NCI-H2107 treated with DMSO at 0.1 percent for 48 hours (cell line): ENCODE measurements at regions not wholly inside any gene's neighbourhood (a gene's known extent, or its start where the extent isn't known, plus 50 kb on each side); places are given as distances from the start of the nearest gene placed in this dataset.
"Not testable (repeated sequence)": the region's sequence is repeated elsewhere in the genome, so short reads cannot be mapped to it uniquely, and the experiment has no call there.

Source experiments
- DNase-seq: peaks from one replicate; lab custom pipeline; 2025; ENCODE audit not compliant: unreplicated experiment; lab: John Stamatoyannopoulos, UW

DNA sequence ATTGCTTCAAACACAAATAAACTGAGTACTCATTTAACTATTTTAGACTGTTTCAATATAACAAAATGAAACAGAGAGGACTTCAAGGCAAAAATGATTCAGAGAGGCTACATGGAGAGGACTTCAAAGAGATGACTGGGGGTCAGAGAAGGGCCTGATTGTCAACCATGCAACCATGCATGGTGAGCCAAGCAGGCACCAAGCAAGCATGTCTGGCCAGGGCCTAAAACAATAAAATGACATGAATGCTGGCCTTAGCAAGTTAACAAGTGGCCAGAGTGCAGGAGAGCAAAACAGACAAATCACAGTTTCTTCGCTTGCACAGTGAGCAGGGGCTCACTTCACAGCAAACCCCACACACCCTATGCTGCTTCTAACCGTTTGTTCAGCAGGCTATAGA lies 356.5 kb upstream of the MTPN start:
- DNase-seq, result no peak

GRCh38 chr7:136326045-136326609 lies 349.0 kb upstream of the MTPN start:
- no peak for DNase-seq

DNA sequence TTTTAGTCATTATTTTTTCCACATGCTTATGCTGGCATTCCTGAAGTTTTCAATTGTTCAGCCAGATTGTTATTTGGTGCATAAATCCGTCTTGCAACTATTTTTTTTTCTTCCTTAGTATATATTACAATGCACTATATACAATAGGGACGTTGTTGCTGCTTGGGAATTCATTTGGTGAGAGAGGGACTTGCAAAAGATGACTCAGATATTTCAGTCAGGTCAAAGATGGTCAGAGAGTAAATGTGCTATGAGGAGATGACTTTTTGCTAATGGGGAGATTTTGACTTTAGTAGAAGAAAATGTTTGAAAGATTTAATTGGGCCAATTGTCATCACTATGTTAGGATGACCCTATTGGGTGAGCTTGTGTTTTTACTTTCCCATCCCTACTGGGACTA lies 348.4 kb upstream of the MTPN start:
- DNase-seq, result no peak

- no peak for DNase-seq
Observed at GRCh38 chr7:136325027-136325426, 347.9 kb upstream of the MTPN start.

DNA sequence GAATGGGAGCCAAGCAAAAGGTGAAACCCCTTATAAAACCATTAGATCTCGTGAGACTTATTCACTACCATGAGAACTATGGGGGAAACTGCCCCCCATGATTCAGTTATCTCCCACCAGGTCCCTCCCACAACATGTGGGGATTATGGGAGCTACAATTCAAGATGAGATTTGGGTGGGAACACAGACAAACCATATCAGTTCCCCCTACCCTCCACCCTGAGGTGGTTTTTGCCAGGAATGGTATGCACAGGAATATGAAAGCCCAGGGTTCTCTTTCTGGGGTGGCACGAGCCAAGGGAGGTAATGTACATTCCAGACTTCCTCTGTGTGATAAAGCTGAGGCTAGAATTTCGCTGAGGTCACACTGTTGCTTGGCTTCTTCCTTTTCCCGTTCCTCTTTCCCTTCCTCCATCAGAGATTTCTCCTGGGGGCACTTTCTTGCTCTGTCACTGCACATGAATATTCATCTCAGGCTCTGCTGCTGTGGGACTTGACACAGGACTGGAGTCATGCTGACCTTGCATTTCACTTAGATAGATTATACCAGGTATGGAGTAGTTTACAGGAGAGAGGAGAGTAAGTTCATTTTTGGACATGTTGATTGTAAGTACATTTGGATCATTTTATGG lies 347.0 kb upstream of the MTPN start:
- no peak for DNase-seq

GRCh38 chr7:136312592-136312991 lies 335.4 kb upstream of the MTPN start:
- no peak for DNase-seq

DNA sequence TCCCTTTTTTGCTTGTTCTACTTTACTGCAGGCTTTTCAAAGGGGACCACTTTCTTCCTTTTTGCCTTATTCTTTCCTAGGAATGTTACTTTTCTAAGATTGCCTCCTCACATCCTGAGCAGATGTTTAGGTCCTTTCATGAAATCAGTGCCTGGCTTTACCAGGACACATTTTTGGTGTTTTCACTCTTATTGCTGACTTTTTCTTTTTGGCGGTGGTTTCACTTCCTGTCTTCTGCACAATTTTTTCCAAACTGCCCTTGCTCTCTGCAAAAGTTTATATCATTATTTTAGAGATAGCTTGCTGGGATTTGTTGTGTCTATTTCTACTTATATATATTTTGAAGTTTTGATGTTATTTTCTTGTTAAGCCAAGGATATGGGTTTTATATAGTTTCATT lies 332.2 kb upstream of the MTPN start:
- DNase-seq, result no peak

DNA sequence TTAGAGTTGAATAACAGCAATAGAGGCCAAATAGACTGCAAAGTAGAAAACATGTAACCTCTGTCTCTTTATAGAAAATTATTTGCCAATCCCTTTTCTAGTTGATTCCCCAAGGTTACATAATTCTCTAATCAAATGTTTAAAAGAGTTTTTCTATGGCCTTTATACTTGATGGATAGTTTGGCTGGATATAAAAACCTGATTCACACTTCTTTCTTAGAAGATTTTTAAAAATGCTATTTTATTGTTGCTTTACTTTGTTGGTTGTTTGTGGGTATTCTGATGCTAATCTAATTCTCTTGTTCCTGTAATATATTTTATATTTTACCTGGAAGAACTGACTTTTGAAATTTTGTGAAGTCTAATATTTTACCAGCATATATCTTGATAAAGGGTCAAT lies 331.1 kb upstream of the MTPN start:
- no peak for DNase-seq

GRCh38 chr7:136303162-136303561 lies 326.0 kb upstream of the MTPN start:
- DNase-seq, result no peak

DNA sequence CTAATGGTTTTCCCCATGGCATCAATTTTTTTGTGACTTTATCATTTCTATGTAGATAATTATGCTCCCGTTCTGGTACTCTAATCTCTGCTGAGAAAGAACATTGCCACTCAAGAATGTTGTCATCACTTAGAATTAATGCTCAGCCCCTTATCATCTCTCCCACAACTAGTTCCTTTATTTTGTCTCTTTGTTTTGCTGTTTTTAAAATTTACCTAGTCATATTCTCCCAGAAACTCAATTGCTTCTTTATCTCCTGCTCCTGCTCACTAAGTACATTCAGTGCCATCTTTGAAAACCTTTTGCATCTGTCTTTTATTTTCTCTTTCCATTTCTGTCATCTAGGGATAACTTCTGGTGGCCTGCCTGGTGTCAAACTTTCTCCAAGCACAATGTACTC lies 324.9 kb upstream of the MTPN start:
- no peak for DNase-seq

- no peak for DNase-seq
Observed at GRCh38 chr7:136294977-136295376, 317.8 kb upstream of the MTPN start.

GRCh38 chr7:136293841-136294391 lies 316.8 kb upstream of the MTPN start:
- DNase-seq, result no peak

DNA sequence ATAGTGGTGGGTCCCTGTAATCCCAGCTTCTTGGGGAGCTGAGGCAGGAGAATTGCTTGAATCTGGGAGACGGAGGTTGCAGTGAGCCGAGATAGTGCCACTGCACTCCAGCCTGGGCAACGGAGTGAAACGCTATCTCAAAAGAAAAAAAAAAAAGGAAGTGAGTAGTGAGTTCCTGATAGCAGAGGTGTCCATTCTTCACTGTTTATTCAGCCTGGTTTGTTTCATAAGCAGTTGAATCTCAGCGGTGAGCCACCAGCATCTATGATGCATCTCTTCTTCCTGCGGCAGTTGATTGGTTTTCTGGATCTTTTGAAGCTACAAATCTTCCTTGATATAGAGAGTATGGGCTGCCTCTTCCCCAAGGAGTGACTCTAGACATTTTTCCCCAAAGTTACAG lies 316.1 kb upstream of the MTPN start:
- no peak for DNase-seq

GRCh38 chr7:136292365-136292764 lies 315.2 kb upstream of the MTPN start:
- no peak for DNase-seq

DNA sequence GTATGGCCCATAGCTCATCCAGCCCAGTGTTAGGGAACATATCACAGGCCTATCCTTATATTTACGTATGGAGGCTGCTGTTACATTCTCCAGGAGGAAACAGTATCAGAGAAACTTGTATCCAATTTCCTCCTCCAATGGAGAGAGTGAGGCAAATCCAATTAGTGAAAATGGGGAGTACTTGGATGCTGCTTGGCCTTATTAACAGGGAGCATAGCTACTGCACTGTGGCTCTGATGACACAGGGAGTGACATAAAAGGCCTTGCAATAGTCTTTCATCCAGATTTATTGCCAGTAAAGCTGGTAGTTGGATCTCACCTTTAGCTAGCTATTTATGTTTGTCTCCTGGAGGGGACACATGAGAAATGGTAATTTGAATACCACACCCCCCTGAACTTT lies 313.2 kb upstream of the MTPN start:
- no peak for DNase-seq

- DNase-seq, result no peak
Observed at GRCh38 chr7:136278057-136278456, 300.9 kb upstream of the MTPN start.

- DNase-seq, result no peak
Observed at GRCh38 chr7:136275794-136276193, 298.6 kb upstream of the MTPN start.

DNA sequence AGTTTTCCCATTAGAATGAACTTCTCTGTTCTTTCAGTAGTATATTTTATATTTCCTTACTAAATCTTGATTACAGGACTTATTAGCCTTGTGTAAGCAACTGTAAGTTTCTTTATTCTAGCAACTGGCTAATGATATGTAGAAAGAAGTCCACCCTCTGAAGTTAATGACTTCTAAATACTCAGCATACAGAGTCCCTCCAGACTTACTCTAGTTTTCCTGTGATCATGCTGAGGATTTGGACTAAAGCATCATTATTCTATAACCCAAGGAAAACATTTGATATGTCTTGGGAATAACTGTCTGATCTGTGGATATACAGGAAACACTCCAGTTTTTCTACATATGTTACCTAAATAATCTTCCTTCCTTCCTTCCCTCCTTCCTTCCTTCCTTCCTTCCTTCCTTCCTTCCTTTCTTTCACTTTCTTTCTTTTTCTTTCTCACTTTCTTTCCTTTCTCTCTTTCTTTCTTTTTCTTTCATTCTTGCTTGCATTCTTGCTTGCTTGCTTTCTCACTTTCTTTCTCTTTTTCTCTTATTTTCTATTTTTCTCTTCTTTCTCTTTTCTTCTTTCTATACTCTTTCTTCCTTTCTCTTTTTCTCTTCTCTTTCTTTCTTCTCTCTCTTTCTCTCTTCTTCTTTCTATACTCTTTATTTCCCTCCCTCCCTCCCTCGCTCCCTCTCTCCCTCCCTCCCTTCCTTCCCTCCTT lies 297.6 kb upstream of the MTPN start:
- DNase-seq, result no peak

GRCh38 chr7:136272934-136273333 lies 295.8 kb upstream of the MTPN start:
- DNase-seq, result no peak

- no peak for DNase-seq
Observed at GRCh38 chr7:136267822-136268221, 290.7 kb upstream of the MTPN start.

DNA sequence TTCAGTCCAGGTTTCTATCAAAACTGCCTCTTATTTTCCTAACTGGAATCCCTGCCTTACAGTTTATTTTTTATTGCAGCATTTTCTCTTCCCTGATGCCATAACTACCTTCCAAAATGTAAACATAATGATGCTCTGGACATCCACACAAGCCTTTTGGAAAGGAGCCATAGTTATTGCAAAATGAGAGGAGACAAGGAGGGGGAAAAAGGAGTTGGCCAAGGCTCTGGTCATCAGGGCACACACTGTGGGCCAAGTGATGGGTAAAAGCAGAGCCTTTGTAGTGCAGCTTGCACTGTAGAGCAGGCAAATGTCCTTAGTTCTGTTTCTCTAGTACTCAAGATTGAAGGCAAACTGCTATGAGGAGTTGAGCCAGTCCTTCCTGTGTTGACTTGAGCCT lies 289.3 kb upstream of the MTPN start:
- DNase-seq, result no peak

DNA sequence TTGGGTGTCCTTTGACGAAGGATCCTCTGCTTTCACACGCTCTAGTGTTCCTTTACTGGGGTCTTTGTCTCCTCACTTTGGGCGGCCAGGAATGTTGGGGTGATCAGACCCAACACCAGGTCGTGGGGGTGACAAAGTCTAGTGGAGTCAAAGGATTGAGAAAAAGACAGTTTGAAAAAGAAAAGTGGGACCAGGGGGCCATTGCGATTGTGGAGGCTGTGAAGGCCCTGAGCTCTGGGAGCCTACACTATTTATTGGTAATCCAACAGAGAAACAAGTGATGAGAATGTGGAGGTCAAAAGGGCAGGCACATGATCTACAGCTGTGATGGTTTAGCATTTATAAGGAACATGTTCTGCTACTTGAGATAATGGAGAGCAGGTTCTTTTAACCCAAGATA lies 287.1 kb upstream of the MTPN start:
- DNase-seq, result not testable (repeated sequence)
